IMR-90 (cell line): ENCODE measurements at regions not wholly inside any gene's neighbourhood (a gene's known extent, or its start where the extent isn't known, plus 50 kb on each side); places are given as distances from the start of the nearest gene placed in this dataset.

Source experiments
- ATAC-seq: fragments of 200-7000 bp; cut with Tn5 transposase; 2 replicates; pipeline ENCODE4 v1.9.1; 2020; ENCODE audit warnings: low read depth, mild to moderate bottlenecking, moderate library complexity
- BruUV-seq: library from RNA; stranded (reverse); fragments of 400-500 nt; replicated peaks from 2 replicates; lab custom pipeline; 2021; lab: Mats Ljungman, UMichigan
- CTCF ChIA-PET: fragments of 300-600 bp; formaldehyde crosslinking; extraction: SDS; loops from one replicate; lab custom pipeline; 2021; ENCODE audit warnings: antibody characterized with exemption; lab: Yijun Ruan, JAX
- POLR2A ChIA-PET: fragments of 300-600 bp; sonication (Branson Sonifier 250); formaldehyde crosslinking; loops from one replicate; lab custom pipeline; 2022; ENCODE audit warnings: antibody characterized with exemption; ENCODE audit not compliant: unreplicated experiment; lab: Charles Lee
- DNase-seq: peaks from one replicate; pipeline ENCODE4 v3.0.0; 2013
- H2AFZ ChIP-seq: replicated peaks from 2 replicates; pipeline ENCODE3; 2013; ENCODE audit warnings: low read length, mild to moderate bottlenecking; ENCODE audit not compliant: poor library complexity
- H2AK5ac ChIP-seq: 2 replicates; pipeline ENCODE4 v1.6.1; 2013; ENCODE audit warnings: low read depth, low read length, inconsistent platforms
- H2AK9ac ChIP-seq: replicated peaks from 2 replicates; pipeline ENCODE3; 2013; ENCODE audit warnings: mild to moderate bottlenecking, low read depth, low read length, moderate library complexity; ENCODE audit not compliant: poor library complexity
- H2BK120ac ChIP-seq: 2 replicates; pipeline ENCODE4 v1.6.1; 2013; ENCODE audit warnings: low read depth, low read length, inconsistent platforms
- H2BK15ac ChIP-seq: 3 replicates; pipeline ENCODE4 v1.6.1; 2013; ENCODE audit warnings: low read depth, low read length, inconsistent platforms
- H2BK20ac ChIP-seq: 2 replicates; pipeline ENCODE4 v1.6.1; 2013; ENCODE audit warnings: low read depth, mild to moderate bottlenecking, inconsistent platforms, low read length, moderate library complexity
- H2BK5ac ChIP-seq: 2 replicates; pipeline ENCODE4 v1.6.1; 2013; ENCODE audit warnings: mild to moderate bottlenecking, low read depth, low read length, inconsistent platforms; ENCODE audit not compliant: poor library complexity, severe bottlenecking
- H3K14ac ChIP-seq: replicated peaks from 2 replicates; pipeline ENCODE4 v1.6.1; 2013; ENCODE audit warnings: low read depth, low read length, inconsistent platforms
- H3K18ac ChIP-seq: 2 replicates; pipeline ENCODE4 v1.6.1; 2013; ENCODE audit warnings: low read depth, low read length, control low read depth
- H3K23ac ChIP-seq: 2 replicates; pipeline ENCODE4 v1.6.1; 2013; ENCODE audit warnings: low read depth, low read length, inconsistent platforms
- H3K27ac ChIP-seq: 2 replicates; pipeline ENCODE4 v1.5.1; 2013; ENCODE audit warnings: mild to moderate bottlenecking, control low read depth, low read length; ENCODE audit not compliant: insufficient read depth
- H3K27me3 ChIP-seq: 2 replicates; pipeline ENCODE4 v1.6.1; 2013; ENCODE audit warnings: low read length; ENCODE audit not compliant: control insufficient read depth, insufficient read depth
- H3K36me3 ChIP-seq: 2 replicates; pipeline ENCODE4 v1.6.1; 2013; ENCODE audit warnings: low read length, mixed read lengths; ENCODE audit not compliant: control insufficient read depth, insufficient read depth
- H3K4ac ChIP-seq: 2 replicates; pipeline ENCODE4 v1.6.1; 2013; ENCODE audit warnings: low read depth, low read length, inconsistent platforms
- H3K4me1 ChIP-seq: 2 replicates; pipeline ENCODE4 v1.6.1; 2013; ENCODE audit warnings: low read length, mixed read lengths; ENCODE audit not compliant: control insufficient read depth, insufficient read depth
- H3K4me2 ChIP-seq: 2 replicates; pipeline ENCODE4 v1.6.1; 2013; ENCODE audit warnings: low read depth, mild to moderate bottlenecking, control low read depth, low read length, moderate library complexity
- H3K4me3 ChIP-seq: 2 replicates; pipeline ENCODE4 v1.5.1; 2013; ENCODE audit warnings: low read depth, mild to moderate bottlenecking, control low read depth, low read length, moderate library complexity; ENCODE audit not compliant: insufficient read depth
- H3K56ac ChIP-seq: 2 replicates; pipeline ENCODE4 v1.6.1; 2013; ENCODE audit warnings: low read length, inconsistent platforms; ENCODE audit not compliant: insufficient read depth; ENCODE audit errors: extremely low read depth
- H3K79me1 ChIP-seq, 2 experiments: 2 replicates each; pipeline ENCODE4 v1.6.1; 2013; ENCODE audit warnings: low read length in 2 of 2, inconsistent platforms in 1 of 2, low read depth in 1 of 2
- H3K9ac ChIP-seq: 2 replicates; pipeline ENCODE4 v1.6.1; 2013; ENCODE audit warnings: low read depth, low read length, control low read depth
- H3K9me1 ChIP-seq: 2 replicates; pipeline ENCODE4 v1.6.1; 2013; ENCODE audit warnings: low read length, inconsistent platforms; ENCODE audit not compliant: insufficient read depth
- H3K9me3 ChIP-seq: 2 replicates; pipeline ENCODE4 v1.6.1; 2013; ENCODE audit warnings: low read length; ENCODE audit not compliant: control insufficient read depth, insufficient read depth
- H4K20me1 ChIP-seq: 2 replicates; pipeline ENCODE4 v1.6.1; 2013; ENCODE audit warnings: low read length, inconsistent platforms; ENCODE audit not compliant: insufficient read depth
- H4K5ac ChIP-seq: 2 replicates; pipeline ENCODE4 v1.6.1; 2013; ENCODE audit warnings: mild to moderate bottlenecking, low read depth, low read length, control low read depth
- H4K8ac ChIP-seq, 2 experiments: 2 replicates each; pipeline ENCODE4 v1.6.1; 2013; ENCODE audit warnings: low read depth in 2 of 2, low read length in 2 of 2, control low read depth in 1 of 2, inconsistent platforms in 1 of 2
- H4K91ac ChIP-seq: 2 replicates; pipeline ENCODE4 v1.6.1; 2013; ENCODE audit warnings: low read depth, low read length, inconsistent platforms; ENCODE audit not compliant: insufficient read depth
- BHLHE40 ChIP-seq: fragments of 150-350 bp; IDR thresholded peaks from 2 replicates; pipeline ENCODE4 v1.6.1; 2016; ENCODE audit warnings: mild to moderate bottlenecking, low read depth, low read length
- CEBPB ChIP-seq: IDR thresholded peaks from 2 replicates; pipeline ENCODE4 v1.6.1; 2012; ENCODE audit warnings: low read depth, low read length, improper control_type of control experiment
- FOS ChIP-seq: fragments of 150-350 bp; IDR thresholded peaks from 2 replicates; pipeline ENCODE4 v1.6.1; 2016; ENCODE audit warnings: low read depth, low read length
- MAFK ChIP-seq: IDR thresholded peaks from 2 replicates; pipeline ENCODE4 v1.6.1; 2012; ENCODE audit warnings: low read depth, low read length, improper control_type of control experiment
- POLR2A ChIP-seq: IDR thresholded peaks from 2 replicates; pipeline ENCODE4 v1.6.1; 2012; ENCODE audit warnings: mild to moderate bottlenecking, low read depth, low read length
- RAD21 ChIP-seq: IDR thresholded peaks from 2 replicates; pipeline ENCODE4 v1.6.1; 2012; ENCODE audit warnings: low read length, improper control_type of control experiment
- RCOR1 ChIP-seq: IDR thresholded peaks from 2 replicates; pipeline ENCODE4 v1.6.1; 2012; ENCODE audit warnings: mild to moderate bottlenecking, low read length, improper control_type of control experiment; ENCODE audit not compliant: insufficient replicate concordance
- RFX5 ChIP-seq: IDR thresholded peaks from 2 replicates; pipeline ENCODE4 v1.8.0; 2012; ENCODE audit warnings: low read depth, mild to moderate bottlenecking, low read length, moderate library complexity
- SMC3 ChIP-seq: fragments of 150-350 bp; IDR thresholded peaks from 2 replicates; pipeline ENCODE4 v1.6.1; 2016; ENCODE audit warnings: low read depth, mild to moderate bottlenecking, antibody characterized with exemption, low read length, moderate library complexity
- USF2 ChIP-seq: fragments of 150-350 bp; IDR thresholded peaks from 2 replicates; pipeline ENCODE4 v1.6.1; 2017; ENCODE audit warnings: mild to moderate bottlenecking, antibody characterized with exemption, low read length, low read depth
- WGBS, 2 experiments: methylation state at CpG; one replicate each; pipeline versions ENCODE4 v1.1.5 to v1.1.7; 2013; ENCODE audit warnings: missing lambda C conversion rate in 2 of 2; ENCODE audit not compliant: insufficient read length in 1 of 2; ENCODE audit errors: extremely low coverage in 2 of 2; 5-methylcytosine and 5-hydroxymethylcytosine counted together
- dilution Hi-C: fragments of 300-500 bp; cut with HindIII; formaldehyde crosslinking; loops from one replicate; pipeline ENCODE4 v1.14.3; 2018; ENCODE audit warnings: low sequenced_read_pairs; ENCODE audit not compliant: unreplicated experiment
- in situ Hi-C: fragments of 300-500 bp; cut with MboI; formaldehyde crosslinking; loops from 3 replicates; pipeline ENCODE4 v1.14.3; 2019; ENCODE audit warnings: low sequenced_read_pairs, inconsistent platforms, mixed read lengths
- intact Hi-C: fragments of 100-400 bp; cut with micrococcal nuclease; formaldehyde crosslinking; loops from 2 replicates; pipeline ENCODE4 v1.10.0; 2022

GRCh38 chr2:58598171-58598570 lies 357.0 kb upstream of the FANCL start:
- H3K4me1 ChIP-seq: no peaks in the 10 kb centered on the region
- H2BK20ac ChIP-seq: no peak overlapping the region
- H3K9ac ChIP-seq: no peak overlapping the region
- H2BK120ac ChIP-seq: no peak overlapping the region
- H2AK9ac ChIP-seq: no peak overlapping the region
- TF ChIP-seq RCOR1 (no peak), FOS (no peak), MAFK (no peak), RAD21 (no peak), BHLHE40 (no peak), RFX5 (no peak), CEBPB (no peak), USF2 (no peak), POLR2A (no peak), SMC3 (no peak)
- no peaks in the 10 kb centered on the region for H3K36me3 ChIP-seq
- BruUV-seq: no TSS peak
- no peak overlapping the region for H4K8ac ChIP-seq
- POLR2A ChIA-PET: no interaction called here
- in situ Hi-C loops: no loop called here
- no peaks in the 10 kb centered on the region for H3K27me3 ChIP-seq
- H4K20me1 ChIP-seq: no peaks in the 10 kb centered on the region
- intact Hi-C loops: no loop called here
- H2AK5ac ChIP-seq: no peak overlapping the region
- H4K91ac ChIP-seq: no peak overlapping the region
- no peak for DNase-seq
- no peak overlapping the region for H3K56ac ChIP-seq
- H3K4me2 ChIP-seq: no peak overlapping the region
- H3K27ac ChIP-seq: no peak overlapping the region
- no peak overlapping the region for H4K5ac ChIP-seq
- H3K79me1 ChIP-seq: no peaks in the 10 kb centered on the region
- H2BK15ac ChIP-seq: no peak overlapping the region
- no peak overlapping the region for H3K23ac ChIP-seq
- WGBS, 2 experiments: 40% methylated on average over 1 of the region's 3 CpGs; no CpG with 5 or more reads in 1 of the 2 experiments
- H3K9me1 ChIP-seq: no peaks in the 10 kb centered on the region
- H3K18ac ChIP-seq: no peak overlapping the region
- H3K4ac ChIP-seq: no peak overlapping the region
- dilution Hi-C loops: no loop called here
- CTCF ChIA-PET: no interaction called here
- no peak overlapping the region for H2BK5ac ChIP-seq
- no peak for ATAC-seq
- H3K9me3 ChIP-seq: no peaks in the 10 kb centered on the region
- H3K4me3 ChIP-seq: no peak overlapping the region
- no peak overlapping the region for H2AFZ ChIP-seq
- no peak overlapping the region for H3K14ac ChIP-seq
